Skeletal muscle tissue (tissue), 3 donors: ENCODE measurements at regions not wholly inside any gene's neighbourhood (a gene's known extent, or its start where the extent isn't known, plus 50 kb on each side); places are given as distances from the start of the nearest gene placed in this dataset.
"Not testable (repeated sequence)": the region's sequence is repeated elsewhere in the genome, so short reads cannot be mapped to it uniquely, and the experiment has no call there.

Source experiments
- H3K27ac ChIP-seq: one replicate; pipeline ENCODE4 v1.7.0; 2013; ENCODE audit warnings: mild to moderate bottlenecking, low read depth, low read length, inconsistent platforms
- H3K27me3 ChIP-seq, 3 donors: one replicate each; pipeline ENCODE4 v1.7.0; 2013; ENCODE audit warnings: low read length in 3 of 3; ENCODE audit not compliant: control insufficient read depth in 3 of 3, insufficient read depth in 3 of 3
- H3K36me3 ChIP-seq, 3 donors: one replicate each; pipeline ENCODE4 v1.7.0; 2013; ENCODE audit warnings: low read length in 3 of 3; ENCODE audit not compliant: control insufficient read depth in 3 of 3, insufficient read depth in 3 of 3
- H3K4me1 ChIP-seq, 3 donors: one replicate each; pipeline ENCODE4 v1.7.0; 2013; ENCODE audit warnings: low read length in 3 of 3, mild to moderate bottlenecking in 3 of 3; ENCODE audit not compliant: control insufficient read depth in 3 of 3, insufficient read depth in 3 of 3
- H3K4me3 ChIP-seq, 3 donors: one replicate each; pipeline ENCODE4 v1.7.0; 2013; ENCODE audit warnings: low read length in 3 of 3
- H3K9ac ChIP-seq, 3 donors: one replicate each; pipeline ENCODE4 v1.7.0; 2013; ENCODE audit warnings: low read length in 3 of 3, mild to moderate bottlenecking in 3 of 3, moderate library complexity in 2 of 3, low read depth in 1 of 3
- H3K9me3 ChIP-seq, 3 donors: one replicate each; pipeline ENCODE4 v1.7.0; 2013; ENCODE audit warnings: low read length in 3 of 3; ENCODE audit not compliant: control insufficient read depth in 3 of 3
- donor health status: Osteomylitis.

- H3K4me1 ChIP-seq, result peaks cover 0 to 3% (median 0%) of the 10 kb centered on the region in 3 donors
- no peak overlapping the region for H3K4me3 ChIP-seq
- H3K27ac ChIP-seq, result no peak overlapping the region
- H3K9me3 ChIP-seq, result no peaks in the 10 kb centered on the region
- H3K27me3 ChIP-seq, result no peaks in the 10 kb centered on the region
- H3K36me3 ChIP-seq, result no peaks in the 10 kb centered on the region
- no peak overlapping the region for H3K9ac ChIP-seq
These were observed 302.1 kb downstream of the RPAP3 start for GRCh38 chr12:47403681-47404080.

GRCh38 chr12:47401196-47401595, 304.6 kb downstream of the RPAP3 start:
- H3K9me3 ChIP-seq, result not testable (repeated sequence)

GRCh38 chr12:47400266-47400665, 305.6 kb downstream of the RPAP3 start:
- Histone ChIP-seq H3K4me3 (no peak overlapping the region), H3K4me1 (no peaks in the 10 kb centered on the region), H3K27me3 (no peaks in the 10 kb centered on the region), H3K36me3 (no peaks in the 10 kb centered on the region), H3K9ac (no peak overlapping the region), H3K9me3 (peaks cover 0 to 2% (median 0%) of the 10 kb centered on the region in 3 donors), H3K27ac (no peak overlapping the region)

More at GRCh38 chr12:47401196-47401595, 304.6 kb downstream of the RPAP3 start:
- H3K27me3 ChIP-seq, H3K9ac ChIP-seq, H3K4me1 ChIP-seq, H3K36me3 ChIP-seq, H3K27ac ChIP-seq, H3K4me3 ChIP-seq: not testable (repeated sequence)

GRCh38 chr12:47397664-47398281, 308.1 kb downstream of the RPAP3 start:
- Histone ChIP-seq H3K36me3 (no peaks in the 10 kb centered on the region), H3K4me1 (peaks cover 0 to 3% (median 0%) of the 10 kb centered on the region in 3 donors), H3K27ac (no peak overlapping the region), H3K9me3 (peaks cover 0 to 2% (median 0%) of the 10 kb centered on the region in 3 donors), H3K4me3 (no peak overlapping the region), H3K9ac (no peak overlapping the region), H3K27me3 (no peaks in the 10 kb centered on the region)

- Histone ChIP-seq H3K9ac (no peak overlapping the region), H3K36me3 (no peaks in the 10 kb centered on the region), H3K27ac (no peak overlapping the region), H3K4me1 (peaks cover 0 to 3% (median 0%) of the 10 kb centered on the region in 3 donors), H3K27me3 (no peaks in the 10 kb centered on the region), H3K4me3 (no peak overlapping the region), H3K9me3 (peaks cover 0 to 2% (median 0%) of the 10 kb centered on the region in 3 donors)
These were observed 308.7 kb downstream of the RPAP3 start for GRCh38 chr12:47396902-47397663.

GRCh38 chr12:47394070-47394469, 311.8 kb downstream of the RPAP3 start:
- Histone ChIP-seq H3K36me3 (no peaks in the 10 kb centered on the region), H3K27ac (no peak overlapping the region), H3K4me1 (peaks cover 0 to 3% (median 0%) of the 10 kb centered on the region in 3 donors), H3K4me3 (no peak overlapping the region), H3K9me3 (peaks cover 0 to 2% (median 0%) of the 10 kb centered on the region in 3 donors), H3K27me3 (no peaks in the 10 kb centered on the region), H3K9ac (no peak overlapping the region)

GRCh38 chr12:47393403-47393790, 312.4 kb downstream of the RPAP3 start:
- Histone ChIP-seq H3K9ac (no peak overlapping the region), H3K4me1 (peaks cover 0 to 3% (median 0%) of the 10 kb centered on the region in 3 donors), H3K27me3 (no peaks in the 10 kb centered on the region), H3K27ac (no peak overlapping the region), H3K4me3 (no peak overlapping the region), H3K36me3 (no peaks in the 10 kb centered on the region), H3K9me3 (peaks cover 0 to 2% (median 0%) of the 10 kb centered on the region in 3 donors)

GRCh38 chr12:47391566-47391965, 311.8 kb upstream of the AMIGO2 start:
- H3K27ac ChIP-seq, result no peak overlapping the region
- no peak overlapping the region for H3K4me3 ChIP-seq
- peaks cover 0 to 3% (median 0%) of the 10 kb centered on the region in 3 donors for H3K4me1 ChIP-seq
- no peaks in the 10 kb centered on the region for H3K9me3 ChIP-seq
- H3K36me3 ChIP-seq, result no peaks in the 10 kb centered on the region
- H3K27me3 ChIP-seq, result no peaks in the 10 kb centered on the region
- H3K9ac ChIP-seq, result no peak overlapping the region

GRCh38 chr12:47388712-47389111, 309.0 kb upstream of the AMIGO2 start:
- H3K27me3 ChIP-seq, result no peaks in the 10 kb centered on the region
- H3K36me3 ChIP-seq, result no peaks in the 10 kb centered on the region
- H3K4me1 ChIP-seq, result peaks cover 0 to 3% (median 0%) of the 10 kb centered on the region in 3 donors
- no peak overlapping the region for H3K9ac ChIP-seq
- H3K9me3 ChIP-seq, result no peaks in the 10 kb centered on the region
- no peak overlapping the region for H3K4me3 ChIP-seq
- no peak overlapping the region for H3K27ac ChIP-seq

GRCh38 chr12:47387994-47388393, 308.2 kb upstream of the AMIGO2 start:
- no peaks in the 10 kb centered on the region for H3K36me3 ChIP-seq
- H3K9me3 ChIP-seq, result no peaks in the 10 kb centered on the region
- no peaks in the 10 kb centered on the region for H3K27me3 ChIP-seq
- H3K4me3 ChIP-seq, result no peak overlapping the region
- no peak overlapping the region for H3K9ac ChIP-seq
- no peak overlapping the region for H3K27ac ChIP-seq
- H3K4me1 ChIP-seq, result peaks cover 0 to 1% (median 0%) of the 10 kb centered on the region in 3 donors
